Skin epidermis (tissue), 12 donors: ENCODE measurements at regions not wholly inside any gene's neighbourhood (a gene's known extent, or its start where the extent isn't known, plus 50 kb on each side); places are given as distances from the start of the nearest gene placed in this dataset.
"Not testable (repeated sequence)": the region's sequence is repeated elsewhere in the genome, so short reads cannot be mapped to it uniquely, and the experiment has no call there.

Source experiments
- H3K27ac ChIP-seq, 21 experiments: fragments of 200-600 bp; sonication (generic) in 11 of 21; one replicate each; pipeline ENCODE4 v1.5.0; 2020; ENCODE audit warnings: mild to moderate bottlenecking in 3 of 21, inconsistent platforms in 2 of 21, moderate library complexity in 2 of 21
- H3K4me3 ChIP-seq, 7 experiments: fragments of 200-600 bp; sonication (generic) in 2 of 7; one replicate each; pipeline ENCODE4 v1.5.0; 2020; ENCODE audit warnings: inconsistent platforms in 2 of 7, mild to moderate bottlenecking in 2 of 7, moderate library complexity in 1 of 7

GRCh38 chrX:122582280-122582974, 601.7 kb upstream of the GRIA3 start:
- H3K4me3 ChIP-seq: no peak overlapping the region

DNA sequence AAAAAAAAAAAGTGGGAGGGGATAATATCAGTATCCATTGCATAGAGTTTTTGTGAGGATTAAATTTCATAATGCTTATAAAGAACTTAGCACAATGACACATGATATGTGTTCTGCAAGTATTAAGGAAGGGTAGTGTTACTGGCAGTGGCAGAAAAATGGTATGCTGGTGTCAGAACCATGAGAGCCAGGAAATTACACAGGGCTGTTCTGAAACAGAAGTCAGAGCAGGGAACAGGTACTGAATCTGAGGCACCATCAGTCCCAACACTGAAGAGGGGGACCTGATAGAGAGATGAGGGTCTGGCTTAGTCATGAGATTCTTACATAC, 601.1 kb upstream of the GRIA3 start:
- no peak overlapping the region for H3K27ac ChIP-seq
- no peak overlapping the region for H3K4me3 ChIP-seq

More at GRCh38 chrX:122582280-122582974, 601.7 kb upstream of the GRIA3 start:
- no peak overlapping the region for H3K27ac ChIP-seq

DNA sequence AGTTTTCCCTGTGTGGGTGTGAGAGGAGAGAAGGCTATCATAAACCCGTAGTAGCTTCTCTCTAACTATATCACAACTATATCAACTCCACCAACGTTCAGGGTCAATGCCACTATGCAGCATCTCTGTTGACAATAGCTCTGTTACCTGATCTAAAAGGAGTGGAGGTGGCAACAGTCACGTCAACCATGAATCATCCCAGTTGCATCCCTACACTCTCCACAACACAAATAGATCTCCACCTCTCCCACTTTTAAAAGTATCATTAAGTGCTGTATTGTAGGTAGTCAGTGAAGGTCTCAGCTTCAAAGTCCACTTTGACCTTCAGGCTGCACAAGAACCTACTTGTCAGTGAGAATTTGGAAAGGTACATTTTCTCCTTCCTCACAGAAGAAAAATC, 600.5 kb upstream of the GRIA3 start:
- H3K4me3 ChIP-seq: no peak overlapping the region
- no peak overlapping the region for H3K27ac ChIP-seq

GRCh38 chrX:122584981-122585380, 599.1 kb upstream of the GRIA3 start:
- H3K4me3 ChIP-seq: no peak overlapping the region
- H3K27ac ChIP-seq: no peak overlapping the region

DNA sequence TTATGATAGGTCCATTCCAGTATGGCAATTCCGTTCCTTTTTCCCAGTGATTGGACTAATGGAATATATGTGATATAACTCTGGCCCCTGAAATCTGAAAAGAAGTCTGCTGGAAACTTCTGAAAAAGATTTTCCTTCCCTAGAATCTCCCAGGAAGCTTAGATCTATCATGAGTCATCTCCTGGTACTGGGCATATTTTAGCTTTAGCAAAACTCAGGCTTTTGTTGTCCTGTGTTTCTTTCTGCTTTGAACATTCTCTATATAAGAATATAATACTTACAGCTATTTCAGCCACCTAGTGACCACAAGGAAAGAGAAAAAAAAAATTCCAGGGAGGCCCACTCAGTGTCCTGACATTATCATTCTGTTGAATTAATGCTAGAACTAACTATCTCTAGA, 597.2 kb upstream of the GRIA3 start:
- no peak overlapping the region for H3K27ac ChIP-seq
- H3K4me3 ChIP-seq: no peak overlapping the region

- Histone ChIP-seq H3K27ac (no peak overlapping the region), H3K4me3 (no peak overlapping the region)
These were observed 592.5 kb upstream of the GRIA3 start for GRCh38 chrX:122591546-122591945.

- H3K4me3 ChIP-seq: no peak overlapping the region
These were observed 587.1 kb upstream of the GRIA3 start for GRCh38 chrX:122596998-122597397.

GRCh38 chrX:122622795-122623194, 561.3 kb upstream of the GRIA3 start:
- no peak overlapping the region for H3K4me3 ChIP-seq
- H3K27ac ChIP-seq: no peak overlapping the region

More at GRCh38 chrX:122596998-122597397, 587.1 kb upstream of the GRIA3 start:
- H3K27ac ChIP-seq: no peak overlapping the region

DNA sequence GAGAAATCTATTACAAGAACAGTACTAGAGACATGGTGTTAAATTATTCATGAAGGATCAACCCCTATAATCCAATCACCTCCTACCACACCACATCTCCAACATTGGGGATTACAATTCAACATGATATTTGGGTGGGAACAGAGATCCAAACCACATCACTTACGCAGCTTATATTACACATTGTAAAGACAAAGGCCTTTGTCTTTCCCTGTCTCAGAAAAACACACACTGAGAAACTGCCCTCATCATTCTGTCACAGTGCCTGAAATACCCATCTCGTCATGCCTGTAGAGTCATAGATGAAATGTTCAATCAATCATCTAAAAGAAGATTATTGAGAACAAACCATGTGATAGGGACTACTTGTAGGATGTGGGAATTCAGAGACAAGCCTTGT, 558.8 kb upstream of the GRIA3 start:
- H3K4me3 ChIP-seq: no peak overlapping the region
- peak overlapping the region in 6 of 21 experiments; percentile 1 to 63 (median 50) for H3K27ac ChIP-seq

DNA sequence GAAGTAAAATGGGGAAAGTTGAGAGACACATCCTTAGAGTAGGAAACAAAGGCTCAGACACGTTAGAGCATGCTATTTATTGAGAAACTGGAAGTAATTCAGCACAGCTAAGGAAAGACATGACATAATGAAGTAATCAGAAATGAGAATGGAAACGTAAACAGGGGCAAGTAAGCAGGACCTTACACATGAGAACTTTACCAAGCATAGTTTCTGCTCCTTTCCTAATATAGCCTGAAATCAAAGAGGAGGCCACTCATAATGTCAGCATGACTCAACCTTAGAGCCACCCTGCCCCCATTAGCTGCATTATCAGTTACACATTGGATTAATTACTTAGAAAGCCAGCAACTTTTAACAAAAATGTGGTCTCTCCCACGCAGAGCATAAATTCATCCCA, 558.3 kb upstream of the GRIA3 start:
- no peak overlapping the region for H3K4me3 ChIP-seq
- peak overlapping the region in 4 of 21 experiments; percentile 49 to 63 (median 55) for H3K27ac ChIP-seq

GRCh38 chrX:122626871-122627270, 557.2 kb upstream of the GRIA3 start:
- no peak overlapping the region for H3K4me3 ChIP-seq

GRCh38 chrX:122641136-122641535, 542.9 kb upstream of the GRIA3 start:
- H3K27ac ChIP-seq: no peak overlapping the region
- no peak overlapping the region for H3K4me3 ChIP-seq

More at GRCh38 chrX:122626871-122627270, 557.2 kb upstream of the GRIA3 start:
- H3K27ac ChIP-seq: no peak overlapping the region

DNA sequence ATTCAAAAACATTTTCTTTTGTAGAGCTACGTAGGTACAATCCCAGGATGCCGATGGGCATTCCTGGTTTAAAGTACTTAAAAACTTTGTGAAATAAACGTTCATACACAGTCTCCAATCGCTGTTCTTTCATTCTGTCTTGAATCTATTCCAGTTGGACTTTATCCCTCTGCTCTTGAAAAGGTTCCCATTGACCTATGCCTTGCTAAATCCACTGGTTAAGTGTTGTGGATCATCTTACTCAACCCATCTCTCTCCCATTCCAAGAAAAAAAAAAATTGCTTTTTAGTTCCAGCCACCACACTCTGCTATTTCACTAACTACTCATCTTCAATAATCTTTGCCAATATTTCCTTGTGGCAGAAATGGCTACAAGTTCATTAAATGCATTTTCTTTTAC, 542.3 kb upstream of the GRIA3 start:
- H3K4me3 ChIP-seq: no peak overlapping the region
- no peak overlapping the region for H3K27ac ChIP-seq

GRCh38 chrX:122655256-122655655, 528.8 kb upstream of the GRIA3 start:
- H3K27ac ChIP-seq: not testable (repeated sequence)

DNA sequence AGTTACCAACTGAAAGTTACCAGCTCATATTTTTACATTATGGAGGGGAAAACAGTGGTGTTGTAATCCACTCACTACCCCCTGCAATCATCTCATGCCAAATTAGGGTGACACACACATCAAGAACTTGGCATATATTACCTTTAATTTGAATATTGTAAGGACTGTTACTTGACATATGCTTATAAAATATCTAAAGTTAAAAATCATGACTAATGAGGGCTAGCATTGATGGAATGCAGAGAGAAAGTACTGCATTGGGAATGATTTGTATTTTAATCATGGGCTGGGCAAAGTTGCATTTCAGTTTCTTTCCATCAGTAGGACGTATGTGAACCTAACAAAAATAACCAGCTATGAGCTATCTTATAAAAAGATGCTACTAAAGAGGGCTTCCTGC, 517.5 kb upstream of the GRIA3 start:
- H3K4me3 ChIP-seq: no peak overlapping the region
- no peak overlapping the region for H3K27ac ChIP-seq

More at GRCh38 chrX:122655256-122655655, 528.8 kb upstream of the GRIA3 start:
- H3K4me3 ChIP-seq: not testable (repeated sequence)

- no peak overlapping the region for H3K27ac ChIP-seq
- H3K4me3 ChIP-seq: no peak overlapping the region
These were observed 516.4 kb upstream of the GRIA3 start for GRCh38 chrX:122667667-122668066.

GRCh38 chrX:122703762-122704161, 480.3 kb upstream of the GRIA3 start:
- H3K4me3 ChIP-seq: no peak overlapping the region
- no peak overlapping the region for H3K27ac ChIP-seq

- H3K27ac ChIP-seq: no peak overlapping the region
- H3K4me3 ChIP-seq: no peak overlapping the region
These were observed 444.3 kb upstream of the GRIA3 start for GRCh38 chrX:122739770-122740169.

DNA sequence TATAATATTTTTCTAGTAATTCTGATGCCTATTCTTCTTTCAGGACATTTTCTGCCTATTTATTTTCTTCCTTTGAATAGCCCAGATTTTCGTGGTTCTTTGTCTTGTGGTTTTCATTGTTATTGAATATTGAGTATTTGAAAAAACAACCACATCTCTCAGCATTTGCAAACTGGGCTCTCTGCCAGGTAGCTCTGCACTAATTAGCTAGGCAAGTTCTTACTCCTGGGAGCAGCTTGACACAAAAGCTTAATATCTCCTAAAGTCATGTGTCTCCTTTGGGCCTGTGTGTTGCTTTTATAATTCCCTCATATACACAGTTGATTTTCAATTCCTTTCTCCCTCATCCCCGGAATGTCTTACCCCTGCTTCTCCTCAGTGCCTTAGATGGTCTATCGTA, 413.5 kb upstream of the GRIA3 start:
- Histone ChIP-seq H3K4me3 (no peak overlapping the region), H3K27ac (no peak overlapping the region)

DNA sequence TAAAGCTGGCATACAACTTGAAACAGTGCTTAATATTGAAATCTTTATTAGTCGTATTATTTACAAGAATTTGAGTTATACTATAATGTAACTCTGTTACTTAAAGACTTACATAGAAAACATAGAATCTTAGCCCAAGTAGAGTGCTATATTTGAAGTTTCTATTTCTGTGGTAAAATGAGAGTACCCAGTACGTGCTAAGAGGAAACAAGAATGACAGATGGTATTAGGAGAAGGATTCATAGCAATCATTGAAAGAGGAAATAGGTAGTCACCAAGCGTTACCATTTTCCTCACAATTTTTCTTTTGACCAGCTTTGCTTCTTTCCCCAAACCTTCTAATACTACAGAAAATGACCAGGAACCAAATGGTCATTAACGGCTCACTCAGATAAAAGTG, 412.1 kb upstream of the GRIA3 start:
- Histone ChIP-seq H3K27ac (no peak overlapping the region), H3K4me3 (no peak overlapping the region)

DNA sequence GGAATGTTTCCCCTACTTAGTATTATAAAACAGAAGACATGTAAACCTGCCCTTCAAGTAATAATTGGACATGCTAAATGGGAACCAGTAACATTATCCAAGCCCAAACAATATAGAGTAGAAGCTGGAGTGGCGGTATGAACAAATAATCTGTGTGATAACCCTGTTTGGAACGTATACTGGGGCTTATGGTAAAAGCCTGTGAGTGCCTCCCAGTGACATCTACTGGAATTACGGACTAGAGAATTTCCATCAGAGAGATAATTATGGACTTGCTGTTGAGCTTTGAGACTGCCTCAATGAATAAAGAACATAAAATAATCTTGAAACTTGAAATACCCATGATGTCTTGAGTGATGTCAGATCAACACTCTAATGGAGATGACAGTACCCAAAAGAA, 406.3 kb upstream of the GRIA3 start:
- H3K27ac ChIP-seq: no peak overlapping the region
- no peak overlapping the region for H3K4me3 ChIP-seq

GRCh38 chrX:122783918-122784317, 400.2 kb upstream of the GRIA3 start:
- Histone ChIP-seq H3K27ac (no peak overlapping the region), H3K4me3 (no peak overlapping the region)
